Caki2 (cell line): ENCODE measurements at regions not wholly inside any gene's neighbourhood (a gene's known extent, or its start where the extent isn't known, plus 50 kb on each side); places are given as distances from the start of the nearest gene placed in this dataset.

Experiments used
- DNase-seq: peaks from one replicate; pipeline ENCODE4 v3.0.0-alpha.2; 2015; ENCODE audit warnings: low read depth
- in situ Hi-C: cut with HindIII; loops from 2 replicates; pipeline ENCODE4 v1.10.0; 2016; ENCODE audit warnings: low sequenced_read_pairs, low pct_unique_long_range_greater_than_20kb, mixed read lengths

- DNase-seq = no peak
- in situ Hi-C loops = no loop called here
Measured at GRCh38 chr10:55051515-55051914, 250.5 kb upstream of the PCDH15 start.

GRCh38 chr10:55048830-55049498 lies 247.9 kb upstream of the PCDH15 start:
- in situ Hi-C loops = no loop called here
- no peak for DNase-seq

- in situ Hi-C loops = no loop called here
- DNase-seq = no peak
Measured at GRCh38 chr10:55043540-55043939, 242.5 kb upstream of the PCDH15 start.

DNA sequence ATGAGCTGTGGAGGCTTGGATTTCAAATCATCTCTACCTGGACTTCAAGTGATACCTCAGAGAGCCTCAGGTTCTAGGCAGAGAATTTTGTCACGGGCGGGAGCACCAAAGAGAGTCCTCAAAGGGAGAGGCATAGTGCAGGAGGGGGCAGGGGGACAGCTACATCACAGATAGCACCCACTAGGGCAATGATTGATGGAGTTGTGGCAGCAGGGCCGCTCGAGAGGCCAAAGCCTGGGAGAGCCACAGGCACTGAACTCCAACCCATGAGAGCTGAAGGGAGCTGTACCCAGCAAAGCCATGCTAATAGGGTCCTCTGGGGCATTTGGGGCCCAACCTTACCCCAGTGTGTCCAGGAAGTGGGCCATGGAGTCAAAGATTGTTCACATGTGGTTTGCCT lies 232.0 kb upstream of the PCDH15 start:
- no peak for DNase-seq
- in situ Hi-C loops = no loop called here

DNA sequence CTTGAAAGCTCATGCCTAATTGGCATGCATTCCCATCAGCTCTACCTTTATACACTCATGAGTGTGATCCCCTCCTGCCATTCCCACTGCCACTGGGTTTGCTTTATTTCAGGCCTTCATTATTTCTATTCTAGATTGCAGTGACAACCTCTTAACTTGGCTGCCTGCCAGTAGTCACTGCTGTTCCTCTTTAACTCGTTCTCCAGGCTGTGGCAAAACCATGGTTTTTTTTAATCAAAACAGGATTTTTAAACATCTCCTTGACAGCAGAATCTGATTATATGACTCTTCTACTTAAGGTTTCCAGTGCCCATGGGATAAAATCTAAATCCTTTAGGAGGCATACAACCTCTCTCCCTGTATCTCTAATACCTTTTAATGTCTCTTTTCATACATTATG lies 223.7 kb upstream of the PCDH15 start:
- DNase-seq = no peak
- in situ Hi-C loops = no loop called here

GRCh38 chr10:55019439-55019838 lies 218.4 kb upstream of the PCDH15 start:
- no peak for DNase-seq
- in situ Hi-C loops = no loop called here

- in situ Hi-C loops = no loop called here
- no peak for DNase-seq
Measured at GRCh38 chr10:55013318-55013717, 212.3 kb upstream of the PCDH15 start.

GRCh38 chr10:55002420-55002819 lies 201.4 kb upstream of the PCDH15 start:
- no peak for DNase-seq
- in situ Hi-C loops = no loop called here

- no peak for DNase-seq
- in situ Hi-C loops = no loop called here
Measured at GRCh38 chr10:55001422-55001821, 200.4 kb upstream of the PCDH15 start.

- in situ Hi-C loops = no loop called here
- DNase-seq = no peak
Measured at GRCh38 chr10:54993148-54993547, 192.1 kb upstream of the PCDH15 start.

DNA sequence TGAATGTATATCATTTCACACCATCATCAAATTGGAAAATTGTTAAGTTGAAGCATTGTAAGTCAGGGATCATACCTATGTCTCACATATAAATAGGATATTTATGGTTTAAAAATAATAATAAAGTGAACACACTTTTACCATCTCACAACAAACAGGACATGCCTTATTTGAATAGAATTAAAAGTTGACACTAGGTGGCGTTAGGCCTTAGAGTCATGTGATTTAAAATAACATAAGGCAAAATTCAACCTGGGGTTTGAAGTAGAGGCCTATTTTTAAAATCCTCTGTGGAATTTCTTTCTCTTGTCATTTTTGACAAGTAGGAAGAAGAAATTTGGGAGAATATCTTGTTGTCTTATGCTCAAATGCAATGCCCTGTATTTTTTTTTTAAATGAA lies 184.7 kb upstream of the PCDH15 start:
- in situ Hi-C loops = no loop called here
- DNase-seq = no peak

DNA sequence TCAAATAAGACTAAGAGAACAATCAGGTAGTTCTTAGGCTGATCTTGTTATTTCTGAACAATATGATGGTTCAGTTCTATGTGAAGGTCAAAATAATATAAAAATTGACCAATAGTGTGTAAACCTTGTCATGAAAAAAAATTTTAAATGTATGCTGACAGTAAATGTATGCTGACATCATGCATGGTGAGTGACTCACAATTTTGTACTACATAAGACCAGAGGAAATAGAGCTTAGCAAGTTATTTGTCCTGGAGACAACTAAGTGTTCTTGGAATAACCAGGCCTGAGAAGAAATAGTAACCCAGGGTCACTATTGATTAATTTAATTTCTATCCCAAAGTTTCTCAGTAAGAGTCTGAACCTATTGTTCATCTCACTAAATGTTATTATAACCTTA lies 182.2 kb upstream of the PCDH15 start:
- no peak for DNase-seq
- in situ Hi-C loops = no loop called here

DNA sequence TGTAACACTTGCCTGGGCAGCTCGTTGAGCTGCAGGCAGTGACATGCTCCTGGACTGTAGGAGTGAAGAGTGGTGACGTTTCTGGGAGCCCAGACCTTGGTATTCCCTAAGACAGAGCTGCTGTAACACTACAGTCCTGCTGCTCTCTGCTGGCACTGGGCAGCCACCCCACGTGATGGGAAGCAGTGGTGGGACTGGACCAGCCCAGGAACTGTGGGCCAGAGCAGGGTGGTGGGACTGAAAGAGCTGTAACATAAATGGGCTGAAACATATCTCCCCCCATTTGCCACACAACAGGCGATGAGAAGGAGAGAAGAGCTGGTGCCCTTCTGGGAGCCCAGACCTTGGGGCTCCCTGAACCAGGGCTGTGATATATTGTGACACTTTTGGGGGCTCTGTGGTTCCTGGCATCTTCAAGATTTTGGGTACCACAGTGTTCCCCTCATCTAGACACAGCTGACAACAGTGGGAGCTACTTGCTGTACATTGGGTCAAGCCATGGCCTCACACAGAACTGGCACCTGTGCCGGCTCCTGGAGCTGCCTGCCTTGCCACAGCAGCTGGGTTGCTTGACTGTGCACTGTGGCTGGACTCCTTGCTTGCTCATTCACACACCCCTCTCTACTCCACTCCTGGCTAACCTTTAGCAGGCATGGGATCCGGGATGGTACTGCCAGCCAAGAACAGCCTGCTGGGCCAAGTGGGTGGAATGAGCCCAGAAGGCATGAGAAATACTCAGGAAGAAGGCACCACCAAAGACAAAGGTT lies 161.3 kb upstream of the PCDH15 start:
- DNase-seq = no peak
- in situ Hi-C loops = no loop called here

GRCh38 chr10:54961040-54961439 lies 160.0 kb upstream of the PCDH15 start:
- in situ Hi-C loops = no loop called here
- DNase-seq = no peak

- DNase-seq = no peak
- in situ Hi-C loops = no loop called here
Measured at GRCh38 chr10:54958844-54959243, 157.8 kb upstream of the PCDH15 start.

- DNase-seq = no peak
- in situ Hi-C loops = no loop called here
Measured at GRCh38 chr10:54947605-54948004, 146.6 kb upstream of the PCDH15 start.

GRCh38 chr10:54940418-54940817 lies 139.4 kb upstream of the PCDH15 start:
- no peak for DNase-seq
- in situ Hi-C loops = no loop called here

GRCh38 chr10:54914049-54914448 lies 113.0 kb upstream of the PCDH15 start:
- DNase-seq = no peak
- in situ Hi-C loops = no loop called here

DNA sequence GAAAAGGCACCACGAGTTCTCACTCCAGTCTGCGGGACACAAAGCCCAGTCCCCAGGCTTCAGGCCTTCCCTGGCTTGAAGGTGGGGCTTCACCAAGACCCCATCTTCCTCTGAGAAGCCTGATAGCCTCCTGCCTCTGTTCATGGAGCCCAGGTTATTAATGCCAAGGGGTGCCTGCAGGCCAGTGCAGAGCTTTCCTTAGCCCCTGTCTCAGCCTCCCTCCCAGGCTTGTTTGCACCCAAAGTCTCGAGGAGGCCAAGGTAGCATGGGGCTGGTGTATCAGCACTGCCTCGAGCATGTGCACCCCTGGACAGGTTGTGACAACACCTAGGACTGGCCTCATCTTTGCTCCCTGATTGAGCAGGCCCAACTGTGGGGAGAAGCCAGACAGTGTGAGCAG lies 108.1 kb upstream of the PCDH15 start:
- no peak for DNase-seq
- in situ Hi-C loops = no loop called here

DNA sequence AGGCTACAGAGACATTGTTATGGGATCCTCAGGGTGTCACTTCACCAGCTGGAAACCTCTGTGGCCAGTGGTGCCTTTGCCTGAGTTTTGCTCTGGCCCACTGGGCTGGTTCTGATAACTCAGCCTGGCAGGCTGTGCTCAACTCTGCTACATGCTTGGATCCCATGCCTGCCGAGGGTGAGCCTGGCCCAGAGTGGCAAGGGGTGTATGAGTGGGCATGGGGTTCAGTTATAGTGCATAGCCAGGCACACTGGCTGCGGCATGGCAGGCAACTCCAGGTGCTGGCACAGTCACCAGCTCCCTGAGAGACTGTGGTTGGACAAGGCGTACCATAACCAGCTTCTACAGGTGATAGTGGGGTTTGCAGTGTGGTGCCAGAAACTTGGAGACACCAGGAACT lies 107.0 kb upstream of the PCDH15 start:
- no peak for DNase-seq
- in situ Hi-C loops = no loop called here
